ENCODE measurements at regions not wholly inside any gene's neighbourhood (a gene's known extent, or its start where the extent isn't known, plus 50 kb on each side); places are given as distances from the start of the nearest gene placed in this dataset.

GRCh38 chr5:68455216-68455615 lies 239.7 kb downstream of the PIK3R1 start:
- no peak for DNase-seq

GRCh38 chr5:68456756-68457217 lies 241.2 kb downstream of the PIK3R1 start:
- DNase-seq = no peak

- no peak for DNase-seq
Measured at GRCh38 chr5:68457285-68457684, 241.7 kb downstream of the PIK3R1 start.

GRCh38 chr5:68458416-68459021 lies 243.0 kb downstream of the PIK3R1 start:
- DNase-seq = no peak

- no peak for DNase-seq
Measured at GRCh38 chr5:68459093-68459809, 243.7 kb downstream of the PIK3R1 start.

GRCh38 chr5:68459810-68460139 lies 244.2 kb downstream of the PIK3R1 start:
- no peak for DNase-seq

- DNase-seq = peak; percentile 38
Measured at GRCh38 chr5:68460147-68460798, 244.7 kb downstream of the PIK3R1 start.

GRCh38 chr5:68463606-68464005 lies 248.1 kb downstream of the PIK3R1 start:
- no peak for DNase-seq

GRCh38 chr5:68464424-68464823 lies 248.9 kb downstream of the PIK3R1 start:
- peak; percentile 45 for DNase-seq

GRCh38 chr5:68465133-68465532 lies 249.6 kb downstream of the PIK3R1 start:
- DNase-seq = no peak

- DNase-seq = no peak
Measured at GRCh38 chr5:68465934-68466551, 250.5 kb downstream of the PIK3R1 start.

- no peak for DNase-seq
Measured at GRCh38 chr5:68467208-68467607, 251.7 kb downstream of the PIK3R1 start.

GRCh38 chr5:68467794-68468193 lies 252.2 kb downstream of the PIK3R1 start:
- no peak for DNase-seq

GRCh38 chr5:68468322-68468721 lies 252.8 kb downstream of the PIK3R1 start:
- no peak for DNase-seq

GRCh38 chr5:68475476-68475983 lies 260.0 kb downstream of the PIK3R1 start:
- no peak for DNase-seq

GRCh38 chr5:68476854-68477253 lies 261.3 kb downstream of the PIK3R1 start:
- no peak for DNase-seq

GRCh38 chr5:68478301-68479095 lies 262.9 kb downstream of the PIK3R1 start:
- DNase-seq = no peak

- DNase-seq = no peak
Measured at GRCh38 chr5:68479524-68479923, 264.0 kb downstream of the PIK3R1 start.

GRCh38 chr5:68480335-68480940 lies 264.9 kb downstream of the PIK3R1 start:
- no peak for DNase-seq

- no peak for DNase-seq
Measured at GRCh38 chr5:68482199-68482598, 266.6 kb downstream of the PIK3R1 start.

- no peak for DNase-seq
Measured at GRCh38 chr5:68484307-68485068, 268.9 kb downstream of the PIK3R1 start.
